ENCODE measurements at regions not wholly inside any gene's neighbourhood (a gene's known extent, or its start where the extent isn't known, plus 50 kb on each side); places are given as distances from the start of the nearest gene placed in this dataset.

- TF ChIP-seq NANOG (IDR thresholded peaks at IDR 0.05; ENCODE audit: borderline replicate concordance): no peak
- TF ChIP-seq, protein P1, sequence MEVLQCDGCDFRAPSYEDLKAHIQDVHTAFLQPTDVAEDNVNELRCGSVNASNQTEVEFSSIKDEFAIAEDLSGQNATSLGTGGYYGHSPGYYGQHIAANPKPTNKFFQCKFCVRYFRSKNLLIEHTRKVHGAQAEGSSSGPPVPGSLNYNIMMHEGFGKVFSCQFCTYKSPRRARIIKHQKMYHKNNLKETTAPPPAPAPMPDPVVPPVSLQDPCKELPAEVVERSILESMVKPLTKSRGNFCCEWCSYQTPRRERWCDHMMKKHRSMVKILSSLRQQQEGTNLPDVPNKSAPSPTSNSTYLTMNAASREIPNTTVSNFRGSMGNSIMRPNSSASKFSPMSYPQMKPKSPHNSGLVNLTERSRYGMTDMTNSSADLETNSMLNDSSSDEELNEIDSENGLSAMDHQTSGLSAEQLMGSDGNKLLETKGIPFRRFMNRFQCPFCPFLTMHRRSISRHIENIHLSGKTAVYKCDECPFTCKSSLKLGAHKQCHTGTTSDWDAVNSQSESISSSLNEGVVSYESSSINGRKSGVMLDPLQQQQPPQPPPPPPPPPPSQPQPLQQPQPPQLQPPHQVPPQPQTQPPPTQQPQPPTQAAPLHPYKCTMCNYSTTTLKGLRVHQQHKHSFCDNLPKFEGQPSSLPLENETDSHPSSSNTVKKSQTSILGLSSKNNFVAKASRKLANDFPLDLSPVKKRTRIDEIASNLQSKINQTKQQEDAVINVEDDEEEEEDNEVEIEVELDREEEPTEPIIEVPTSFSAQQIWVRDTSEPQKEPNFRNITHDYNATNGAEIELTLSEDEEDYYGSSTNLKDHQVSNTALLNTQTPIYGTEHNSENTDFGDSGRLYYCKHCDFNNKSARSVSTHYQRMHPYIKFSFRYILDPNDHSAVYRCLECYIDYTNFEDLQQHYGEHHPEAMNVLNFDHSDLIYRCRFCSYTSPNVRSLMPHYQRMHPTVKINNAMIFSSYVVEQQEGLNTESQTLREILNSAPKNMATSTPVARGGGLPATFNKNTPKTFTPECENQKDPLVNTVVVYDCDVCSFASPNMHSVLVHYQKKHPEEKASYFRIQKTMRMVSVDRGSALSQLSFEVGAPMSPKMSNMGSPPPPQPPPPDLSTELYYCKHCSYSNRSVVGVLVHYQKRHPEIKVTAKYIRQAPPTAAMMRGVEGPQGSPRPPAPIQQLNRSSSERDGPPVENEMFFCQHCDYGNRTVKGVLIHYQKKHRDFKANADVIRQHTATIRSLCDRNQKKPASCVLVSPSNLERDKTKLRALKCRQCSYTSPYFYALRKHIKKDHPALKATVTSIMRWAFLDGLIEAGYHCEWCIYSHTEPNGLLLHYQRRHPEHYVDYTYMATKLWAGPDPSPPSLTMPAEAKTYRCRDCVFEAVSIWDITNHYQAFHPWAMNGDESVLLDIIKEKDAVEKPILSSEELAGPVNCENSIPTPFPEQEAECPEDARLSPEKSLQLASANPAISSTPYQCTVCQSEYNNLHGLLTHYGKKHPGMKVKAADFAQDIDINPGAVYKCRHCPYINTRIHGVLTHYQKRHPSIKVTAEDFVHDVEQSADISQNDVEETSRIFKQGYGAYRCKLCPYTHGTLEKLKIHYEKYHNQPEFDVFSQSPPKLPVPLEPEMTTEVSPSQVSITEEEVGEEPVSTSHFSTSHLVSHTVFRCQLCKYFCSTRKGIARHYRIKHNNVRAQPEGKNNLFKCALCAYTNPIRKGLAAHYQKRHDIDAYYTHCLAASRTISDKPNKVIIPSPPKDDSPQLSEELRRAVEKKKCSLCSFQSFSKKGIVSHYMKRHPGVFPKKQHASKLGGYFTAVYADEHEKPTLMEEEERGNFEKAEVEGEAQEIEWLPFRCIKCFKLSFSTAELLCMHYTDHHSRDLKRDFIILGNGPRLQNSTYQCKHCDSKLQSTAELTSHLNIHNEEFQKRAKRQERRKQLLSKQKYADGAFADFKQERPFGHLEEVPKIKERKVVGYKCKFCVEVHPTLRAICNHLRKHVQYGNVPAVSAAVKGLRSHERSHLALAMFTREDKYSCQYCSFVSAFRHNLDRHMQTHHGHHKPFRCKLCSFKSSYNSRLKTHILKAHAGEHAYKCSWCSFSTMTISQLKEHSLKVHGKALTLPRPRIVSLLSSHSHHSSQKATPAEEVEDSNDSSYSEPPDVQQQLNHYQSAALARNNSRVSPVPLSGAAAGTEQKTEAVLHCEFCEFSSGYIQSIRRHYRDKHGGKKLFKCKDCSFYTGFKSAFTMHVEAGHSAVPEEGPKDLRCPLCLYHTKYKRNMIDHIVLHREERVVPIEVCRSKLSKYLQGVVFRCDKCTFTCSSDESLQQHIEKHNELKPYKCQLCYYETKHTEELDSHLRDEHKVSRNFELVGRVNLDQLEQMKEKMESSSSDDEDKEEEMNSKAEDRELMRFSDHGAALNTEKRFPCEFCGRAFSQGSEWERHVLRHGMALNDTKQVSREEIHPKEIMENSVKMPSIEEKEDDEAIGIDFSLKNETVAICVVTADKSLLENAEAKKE (CRISPR knock-in tag; IDR thresholded peaks at IDR 0.05): no peak
- TF ChIP-seq EZH2phosphoT487 (IDR thresholded peaks at IDR 0.05; ENCODE audit: unreplicated experiment): no peak
- no peak for TF ChIP-seq ETS1 (IDR thresholded peaks at IDR 0.05)
- no peak for TF ChIP-seq POLR2AphosphoS5 (IDR thresholded peaks at IDR 0.05; ENCODE audit: low read depth)
These were observed 607.5 kb upstream of the AGTR1 start (continued) for GRCh38 chr3:148090156-148090555.

DNA sequence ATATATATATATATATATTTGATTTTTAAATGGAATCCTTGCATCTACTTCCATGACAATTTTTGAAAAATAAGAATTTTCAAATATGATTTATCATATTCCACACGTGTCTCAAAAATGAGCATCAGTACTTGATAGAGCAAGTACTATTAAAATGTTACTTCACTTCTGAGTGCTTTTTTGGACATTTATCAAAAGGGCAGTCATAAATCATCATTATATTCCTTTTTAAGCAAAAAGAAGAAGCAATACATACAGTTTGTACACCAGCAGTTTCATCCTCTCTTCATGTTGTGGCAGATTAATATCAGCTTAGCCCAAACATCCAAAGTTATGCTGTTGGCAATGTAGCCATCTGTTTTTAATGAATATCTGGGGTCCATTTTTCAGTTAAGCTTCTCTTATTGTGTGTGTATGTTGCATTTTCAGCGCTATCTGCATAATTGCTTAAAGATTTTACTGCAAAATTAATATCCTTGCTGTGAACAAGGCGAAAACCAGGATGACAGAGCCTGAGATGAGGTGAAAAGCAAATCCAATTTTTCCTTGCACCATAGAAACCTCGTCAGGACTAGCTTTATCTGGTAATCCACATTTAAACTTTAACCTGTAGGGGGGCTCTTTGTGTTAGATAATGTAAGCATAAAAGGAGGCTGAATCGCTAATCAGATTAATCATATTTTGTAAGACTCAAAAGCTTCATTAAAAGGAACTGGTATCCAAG lies 604.9 kb upstream of the AGTR1 start:
- H3K4me3 Mint-ChIP-seq: no peak overlapping the region
- DNase-seq (ENCODE audit: low spot score) (no peak), ATAC-seq (no peak)
- Histone ChIP-seq H3F3A (replicated peaks; ENCODE audit: low read depth) (no peaks in the 10 kb centered on the region), H3K79me2 (replicated peaks; ENCODE audit: insufficient read depth) (no peaks in the 10 kb centered on the region), H3K27ac (ENCODE audit: low read depth) (no peak overlapping the region), H3K27me3 (ENCODE audit: insufficient read depth) (no peaks in the 10 kb centered on the region), H3K9me2 (ENCODE audit: insufficient read depth) (no peaks in the 10 kb centered on the region), H3K4me3 (no peak overlapping the region), H3K4me2 (no peak overlapping the region), H4K20me1 (replicated peaks; ENCODE audit: insufficient read depth) (no peaks in the 10 kb centered on the region), H3K36me3 (ENCODE audit: insufficient read depth) (no peaks in the 10 kb centered on the region), H3K4me1 (ENCODE audit: insufficient read depth) (peaks cover 27% of the 10 kb centered on the region), H2AFZ (no peak overlapping the region)
- 0 out of 2 replicates have a peak overlapping the region, but pooled peaks have one; percentile 44 for H3K27ac Mint-ChIP-seq
- H3K9me3 Mint-ChIP-seq: no peaks in the 10 kb centered on the region
- H3K27me3 Mint-ChIP-seq (ENCODE audit: insufficient read depth, low read depth, poor library complexity): no peaks in the 10 kb centered on the region
- no peaks in the 10 kb centered on the region for H3K36me3 Mint-ChIP-seq (ENCODE audit: low read depth)
- H3K4me1 Mint-ChIP-seq: peaks cover 27% of the 10 kb centered on the region
- TF ChIP-seq ZNF114 (CRISPR knock-in tag; IDR thresholded peaks at IDR 0.05) (no peak), NANOG (IDR thresholded peaks at IDR 0.05; ENCODE audit: borderline replicate concordance) (no peak), STAT1 (IDR thresholded peaks at IDR 0.05; ENCODE audit: unreplicated experiment) (no peak), ZNF331 (CRISPR knock-in tag; IDR thresholded peaks at IDR 0.05; ENCODE audit: low read depth) (no peak), REST (IDR thresholded peaks at IDR 0.05; ENCODE audit: unreplicated experiment) (no peak)

Measured in GM23338 (cell line).